ENCODE measurements at regions not wholly inside any gene's neighbourhood (a gene's known extent, or its start where the extent isn't known, plus 50 kb on each side); places are given as distances from the start of the nearest gene placed in this dataset.

GRCh38 chr11:70537576-70538571 is 139.5 kb downstream of the CTTN start:
- DNase-seq = no peak

- no peak for DNase-seq
These were observed 140.5 kb downstream of the CTTN start for GRCh38 chr11:70538641-70539359.

GRCh38 chr11:70539360-70540095 is 141.2 kb downstream of the CTTN start:
- no peak for DNase-seq

GRCh38 chr11:70540196-70540595 is 141.9 kb downstream of the CTTN start:
- no peak for DNase-seq

DNA sequence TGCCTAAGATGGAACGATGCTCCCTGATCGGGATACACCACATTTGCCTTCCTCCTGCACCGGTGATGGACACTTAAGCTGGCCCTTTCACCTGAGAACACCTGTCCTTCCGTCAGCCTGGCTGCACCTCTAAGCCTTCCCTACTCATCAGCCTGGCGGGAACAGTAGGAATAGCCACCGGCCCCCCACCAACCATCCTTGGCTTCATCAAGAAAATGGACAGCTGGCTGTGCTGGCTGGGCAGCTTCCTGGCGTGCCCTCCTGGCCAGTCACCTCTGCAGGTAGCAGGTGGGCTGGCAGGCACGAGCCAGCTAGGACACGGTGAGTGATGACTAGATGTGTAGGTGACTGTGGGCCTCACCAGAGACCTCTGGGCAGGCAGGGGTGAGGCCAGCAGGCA is 142.8 kb downstream of the CTTN start:
- no peak for DNase-seq

- no peak for DNase-seq
These were observed 143.4 kb downstream of the CTTN start for GRCh38 chr11:70541699-70542098.

- DNase-seq = no peak
These were observed 144.1 kb downstream of the CTTN start for GRCh38 chr11:70542406-70542805.

DNA sequence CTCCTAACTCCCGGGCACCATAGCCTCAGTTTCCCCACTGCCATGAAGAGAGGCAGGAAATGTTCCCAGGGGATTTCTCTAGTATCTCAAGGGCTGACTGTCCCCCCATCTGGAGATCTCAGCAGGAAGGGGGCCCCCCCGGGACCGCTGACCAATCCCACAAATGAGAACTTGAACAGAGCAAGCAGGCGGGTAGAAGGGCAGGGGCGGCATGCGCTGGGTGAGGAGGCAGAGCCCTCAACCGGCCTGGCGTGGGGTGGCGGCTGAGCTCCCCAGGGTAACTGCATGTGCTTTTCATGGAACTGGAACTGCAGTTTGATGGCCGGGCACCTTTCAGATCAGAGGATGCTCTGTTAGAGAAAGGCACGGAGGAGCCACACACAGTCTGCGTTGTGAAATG is 144.5 kb downstream of the CTTN start:
- no peak for DNase-seq

GRCh38 chr11:70543611-70544010 is 145.3 kb downstream of the CTTN start:
- no peak for DNase-seq

- DNase-seq = no peak
These were observed 145.9 kb downstream of the CTTN start for GRCh38 chr11:70544067-70544773.

- DNase-seq = no peak
These were observed 146.7 kb downstream of the CTTN start for GRCh38 chr11:70544774-70545609.

GRCh38 chr11:70545610-70545912 is 147.2 kb downstream of the CTTN start:
- DNase-seq = no peak

DNA sequence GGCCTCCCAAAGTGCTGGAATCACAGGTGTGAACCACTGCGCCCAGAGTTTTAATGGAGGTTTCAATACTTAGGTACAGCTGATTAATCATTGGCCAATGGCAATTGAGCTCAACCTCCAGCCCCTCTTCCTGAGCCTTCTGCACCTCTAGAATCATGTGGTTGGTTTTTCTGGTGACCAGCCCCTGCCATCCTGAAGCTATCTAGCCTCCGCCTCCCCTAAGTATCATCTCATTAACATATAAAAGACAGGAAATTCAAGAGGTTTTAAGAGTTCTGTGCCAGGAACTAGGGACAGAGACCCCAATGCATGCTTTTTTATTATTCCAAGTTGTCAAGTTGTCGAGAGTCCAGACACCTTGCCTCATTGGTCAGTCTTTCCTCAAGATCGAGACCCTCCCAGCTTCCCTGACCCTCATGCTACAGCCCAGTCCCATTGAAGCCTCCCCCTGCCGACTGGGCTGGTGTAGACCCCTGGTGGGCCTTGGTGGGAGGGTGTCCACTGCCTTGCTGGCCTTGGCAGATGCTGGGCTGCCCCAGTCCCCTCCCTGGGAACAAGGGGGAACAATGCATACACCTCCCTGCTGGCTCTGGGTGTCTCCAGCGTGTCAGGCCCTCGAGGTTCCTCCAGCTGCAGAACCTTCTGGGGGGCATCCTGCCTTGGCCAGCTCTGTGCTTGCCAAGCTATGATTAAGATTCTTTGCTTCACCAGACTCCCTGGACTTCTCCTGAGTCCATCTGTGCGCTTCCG is 148.0 kb downstream of the CTTN start:
- DNase-seq = no peak

GRCh38 chr11:70547386-70547785 is 149.1 kb downstream of the CTTN start:
- no peak for DNase-seq

DNA sequence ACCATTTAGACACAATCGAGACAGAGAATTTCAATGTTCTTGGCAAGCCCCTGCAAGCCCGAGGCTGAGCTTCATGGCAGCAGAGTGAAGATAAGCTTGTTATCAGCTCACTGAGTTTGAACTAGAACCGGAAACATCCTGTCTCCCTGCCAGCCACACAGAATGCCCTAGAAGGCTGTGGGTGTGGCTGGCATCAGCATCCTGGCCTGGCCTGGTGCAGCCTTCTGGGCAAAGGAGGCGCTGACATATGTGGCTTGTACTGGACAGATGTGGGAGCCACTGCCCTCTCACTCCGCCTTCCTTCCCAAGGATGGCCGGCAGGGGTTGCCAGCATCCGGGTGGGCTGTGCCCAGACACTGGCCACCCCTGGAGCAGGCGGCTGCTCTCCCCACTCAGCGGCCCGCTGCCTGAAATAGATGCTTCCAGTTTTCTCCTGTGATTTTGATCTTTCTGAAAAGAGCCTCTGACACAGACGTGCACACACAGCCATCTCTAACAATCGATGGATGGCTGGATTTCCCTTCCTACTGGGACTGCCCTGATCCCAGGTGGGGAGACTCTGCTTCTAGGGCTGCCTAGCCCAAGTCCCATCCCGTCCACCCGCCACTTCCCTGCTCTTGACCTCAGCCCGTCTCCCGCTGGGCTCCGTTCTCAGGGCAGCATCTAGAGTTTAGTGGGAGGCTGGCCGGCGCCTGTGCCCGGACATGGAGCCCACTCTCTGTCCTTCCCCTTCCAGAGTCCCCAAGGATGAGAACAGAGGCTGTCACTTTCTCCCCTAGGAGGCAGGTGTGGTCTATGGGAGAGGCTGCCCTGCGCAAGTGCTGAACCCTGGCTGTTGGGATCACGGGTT is 149.7 kb downstream of the CTTN start:
- peak; percentile 53 for DNase-seq

DNA sequence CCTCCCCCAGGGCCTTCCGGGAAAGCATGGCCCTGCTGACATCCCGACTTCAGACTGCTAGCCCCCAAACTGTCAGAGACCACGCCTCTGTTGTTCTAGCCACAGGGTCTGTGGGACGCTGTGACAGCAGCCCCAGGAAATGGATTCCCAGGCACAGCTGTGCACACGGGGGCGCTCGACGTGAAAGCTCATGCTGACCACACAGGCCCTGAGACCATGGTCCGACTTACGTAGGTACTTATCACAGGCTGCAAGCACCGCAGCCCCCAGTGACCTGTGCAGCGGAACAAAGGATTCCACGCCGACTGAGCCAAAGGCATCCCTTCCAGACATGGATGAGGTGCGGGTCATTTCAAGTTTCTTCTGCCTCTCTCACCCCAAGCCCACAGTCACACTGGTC is 150.6 kb downstream of the CTTN start:
- no peak for DNase-seq

DNA sequence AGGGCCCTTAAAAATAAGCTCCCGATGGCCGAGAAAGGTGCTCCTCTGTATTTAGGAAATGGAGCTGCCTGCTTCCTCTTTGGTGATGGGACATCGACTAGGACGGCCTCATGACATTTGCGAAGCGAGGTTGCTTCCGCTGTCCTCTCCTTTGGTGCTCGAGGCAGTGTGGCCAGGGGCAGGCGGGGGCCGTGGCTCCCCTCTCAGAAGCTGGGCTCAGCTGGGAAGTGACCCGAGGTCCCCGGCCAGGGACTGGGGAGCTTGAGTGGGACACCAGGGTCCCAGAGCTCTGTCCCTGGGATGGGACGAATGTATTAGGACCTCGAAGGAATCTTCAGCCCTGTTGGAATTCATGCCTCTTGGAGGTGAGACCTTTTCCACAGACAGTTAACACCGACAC is 151.1 kb downstream of the CTTN start:
- DNase-seq = no peak

- no peak for DNase-seq
These were observed 151.5 kb downstream of the CTTN start for GRCh38 chr11:70549796-70550195.

DNA sequence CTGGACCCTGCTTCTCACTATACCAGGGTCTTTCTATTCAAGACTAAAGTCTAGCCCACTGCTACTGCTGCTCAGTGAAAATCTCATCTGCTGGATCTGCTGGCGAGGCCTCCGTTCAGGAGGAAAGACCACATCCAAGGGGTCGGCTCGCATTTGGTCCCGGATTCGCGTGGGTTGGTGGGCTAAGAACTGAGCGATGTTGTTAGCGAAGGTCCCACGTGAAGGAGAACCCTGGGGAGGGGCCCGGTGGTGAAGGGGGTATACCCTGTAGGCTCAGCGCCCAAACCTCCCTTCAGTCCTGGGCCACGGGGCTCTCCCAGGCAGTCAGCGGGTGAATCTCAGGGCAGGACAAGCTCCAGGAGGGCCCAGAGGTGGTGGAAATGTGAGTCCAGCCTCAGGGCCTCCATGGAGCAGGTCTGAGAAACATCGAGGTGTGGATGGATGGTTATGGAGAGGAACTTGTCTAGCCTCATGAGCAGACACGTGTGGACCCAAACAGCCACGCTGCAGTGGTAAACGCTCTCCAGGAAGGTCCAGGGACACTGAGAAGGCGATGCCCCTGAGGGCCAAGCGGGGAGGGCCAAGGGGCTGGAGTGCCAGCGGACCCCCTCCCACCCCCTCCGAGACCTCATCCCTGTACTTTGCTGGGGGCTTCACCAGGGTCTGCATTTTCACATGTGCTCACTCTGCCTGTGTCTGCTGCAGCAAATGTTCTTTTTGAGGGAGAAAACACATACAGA is 152.3 kb downstream of the CTTN start:
- no peak for DNase-seq

Measured in DMS153 (cell line).